DND-41 (cell line): ENCODE measurements at regions not wholly inside any gene's neighbourhood (a gene's known extent, or its start where the extent isn't known, plus 50 kb on each side); places are given as distances from the start of the nearest gene placed in this dataset.

Experiments used
- ATAC-seq: fragments of 200-7000 bp; cut with Tn5 transposase; 3 replicates; pipeline ENCODE4 v1.9.1; 2021; ENCODE audit warnings: low read depth; ENCODE audit not compliant: insufficient read depth
- DNase-seq: peaks from one replicate; pipeline ENCODE4 v3.0.0-alpha.2; 2020
- H2AFZ ChIP-seq: 2 replicates; pipeline ENCODE4 v1.6.0; 2012; ENCODE audit warnings: low read depth, low read length
- H3K27ac ChIP-seq: 2 replicates; pipeline ENCODE4 v1.5.1; 2012; ENCODE audit warnings: low read length, inconsistent platforms
- H3K27me3 ChIP-seq: fragments of 200-600 bp; sonication (generic); 2 replicates; pipeline ENCODE4 v1.6.0; 2012; ENCODE audit warnings: low read length, mild to moderate bottlenecking, inconsistent platforms; ENCODE audit not compliant: insufficient read depth, poor library complexity
- H3K36me3 ChIP-seq: 2 replicates; pipeline ENCODE4 v1.5.1; 2012; ENCODE audit warnings: low read length, inconsistent platforms; ENCODE audit not compliant: insufficient read depth
- H3K4me1 ChIP-seq: 2 replicates; pipeline ENCODE4 v1.5.1; 2012; ENCODE audit warnings: mild to moderate bottlenecking, low read length; ENCODE audit not compliant: insufficient read depth
- H3K4me2 ChIP-seq: 2 replicates; pipeline ENCODE4 v1.6.0; 2012; ENCODE audit warnings: mild to moderate bottlenecking, moderate library complexity, low read length, inconsistent platforms; ENCODE audit not compliant: insufficient read depth
- H3K4me3 ChIP-seq, 2 experiments: fragments of 200-600 bp in 1 of 2; shearing (Covaris generic) in 1 of 2; 2 replicates each; pipeline ENCODE4 v1.5.1; 2012 to 2016; ENCODE audit warnings: inconsistent platforms in 2 of 2, low read length in 2 of 2, mild to moderate bottlenecking in 2 of 2, low read depth in 1 of 2, moderate library complexity in 1 of 2
- H3K79me2 ChIP-seq: 2 replicates; pipeline ENCODE4 v1.6.0; 2012; ENCODE audit warnings: low read length, inconsistent platforms; ENCODE audit not compliant: insufficient read depth
- H3K9ac ChIP-seq: 2 replicates; pipeline ENCODE4 v1.6.0; 2012; ENCODE audit warnings: low read depth, mild to moderate bottlenecking, inconsistent platforms, low read length, moderate library complexity
- H3K9me3 ChIP-seq: 2 replicates; pipeline ENCODE4 v1.5.1; 2012; ENCODE audit warnings: low read length, moderate library complexity, mild to moderate bottlenecking, inconsistent platforms; ENCODE audit not compliant: insufficient read depth, severe bottlenecking
- H4K20me1 ChIP-seq: 2 replicates; pipeline ENCODE4 v1.6.0; 2012; ENCODE audit warnings: low read length; ENCODE audit not compliant: insufficient read depth
- EZH2 ChIP-seq: IDR thresholded peaks from 3 replicates; pipeline ENCODE4 v1.6.1; 2012; ENCODE audit warnings: borderline replicate concordance, low read depth, mild to moderate bottlenecking, moderate library complexity, low read length, inconsistent platforms; ENCODE audit not compliant: severe bottlenecking
- TF ChIP-seq, protein P1 (sequence below): IDR thresholded peaks from 2 replicates; pipeline ENCODE4 v1.5.1; 2012; ENCODE audit warnings: borderline replicate concordance, low read length, moderate library complexity, mild to moderate bottlenecking; ENCODE audit not compliant: poor library complexity, severe bottlenecking; ENCODE audit errors: extremely low read depth

- ATAC-seq (no peak), DNase-seq (no peak)
- Histone ChIP-seq H4K20me1 (no peaks in the 10 kb centered on the region), H3K27me3 (no peaks in the 10 kb centered on the region), H3K4me3 (no peak overlapping the region), H3K4me2 (no peak overlapping the region), H3K9ac (no peak overlapping the region), H3K36me3 (no peaks in the 10 kb centered on the region), H2AFZ (no peak overlapping the region), H3K4me1 (no peaks in the 10 kb centered on the region), H3K79me2 (no peaks in the 10 kb centered on the region), H3K9me3 (no peaks in the 10 kb centered on the region), H3K27ac (no peak overlapping the region)
- TF ChIP-seq, protein P1, sequence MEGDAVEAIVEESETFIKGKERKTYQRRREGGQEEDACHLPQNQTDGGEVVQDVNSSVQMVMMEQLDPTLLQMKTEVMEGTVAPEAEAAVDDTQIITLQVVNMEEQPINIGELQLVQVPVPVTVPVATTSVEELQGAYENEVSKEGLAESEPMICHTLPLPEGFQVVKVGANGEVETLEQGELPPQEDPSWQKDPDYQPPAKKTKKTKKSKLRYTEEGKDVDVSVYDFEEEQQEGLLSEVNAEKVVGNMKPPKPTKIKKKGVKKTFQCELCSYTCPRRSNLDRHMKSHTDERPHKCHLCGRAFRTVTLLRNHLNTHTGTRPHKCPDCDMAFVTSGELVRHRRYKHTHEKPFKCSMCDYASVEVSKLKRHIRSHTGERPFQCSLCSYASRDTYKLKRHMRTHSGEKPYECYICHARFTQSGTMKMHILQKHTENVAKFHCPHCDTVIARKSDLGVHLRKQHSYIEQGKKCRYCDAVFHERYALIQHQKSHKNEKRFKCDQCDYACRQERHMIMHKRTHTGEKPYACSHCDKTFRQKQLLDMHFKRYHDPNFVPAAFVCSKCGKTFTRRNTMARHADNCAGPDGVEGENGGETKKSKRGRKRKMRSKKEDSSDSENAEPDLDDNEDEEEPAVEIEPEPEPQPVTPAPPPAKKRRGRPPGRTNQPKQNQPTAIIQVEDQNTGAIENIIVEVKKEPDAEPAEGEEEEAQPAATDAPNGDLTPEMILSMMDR = no peak
- no peak for TF ChIP-seq EZH2
Measured at GRCh38 chr10:83225781-83226180, 913.5 kb upstream of the GHITM start.

GRCh38 chr10:83229991-83230390 is 909.3 kb upstream of the GHITM start:
- H3K4me3 ChIP-seq = no peak overlapping the region
- no peak overlapping the region for H3K4me2 ChIP-seq

DNA sequence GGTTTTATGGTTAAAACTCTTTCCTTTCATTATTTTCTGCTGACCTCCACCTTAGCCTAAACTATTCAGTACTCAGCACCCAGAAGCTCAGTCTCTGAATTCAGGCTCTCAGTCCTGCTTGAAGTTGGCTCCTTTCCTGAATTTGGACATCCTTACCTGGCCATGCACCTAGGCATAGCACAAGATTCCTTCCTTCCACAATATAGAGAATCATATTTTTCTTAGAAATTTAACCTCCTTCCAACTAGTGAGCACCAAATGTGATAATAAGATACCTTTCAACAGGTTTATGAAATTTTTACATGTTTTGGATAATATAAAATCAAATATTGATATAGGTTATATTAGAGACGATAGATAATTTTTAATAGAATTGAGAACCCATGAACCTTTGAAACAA is 905.6 kb upstream of the GHITM start:
- H3K4me3 ChIP-seq = no peak overlapping the region
- no peaks in the 10 kb centered on the region for H3K27me3 ChIP-seq
- ATAC-seq (no peak), DNase-seq (no peak)
- no peak overlapping the region for H2AFZ ChIP-seq
- H3K9ac ChIP-seq = no peak overlapping the region
- H3K36me3 ChIP-seq = no peaks in the 10 kb centered on the region
- H3K4me1 ChIP-seq = no peaks in the 10 kb centered on the region
- H4K20me1 ChIP-seq = no peaks in the 10 kb centered on the region
- H3K27ac ChIP-seq = no peak overlapping the region
- TF ChIP-seq, protein P1 = no peak
- TF ChIP-seq EZH2 = no peak
- no peaks in the 10 kb centered on the region for H3K79me2 ChIP-seq
- no peaks in the 10 kb centered on the region for H3K9me3 ChIP-seq
- H3K4me2 ChIP-seq = no peak overlapping the region

More at GRCh38 chr10:83229991-83230390, 909.3 kb upstream of the GHITM start:
- no peak for ATAC-seq
- H3K9ac ChIP-seq = no peak overlapping the region
- H3K36me3 ChIP-seq = no peaks in the 10 kb centered on the region
- TF ChIP-seq, protein P1 = no peak
- no peak for TF ChIP-seq EZH2
- H3K9me3 ChIP-seq = no peaks in the 10 kb centered on the region
- no peak overlapping the region for H3K27ac ChIP-seq
- no peak overlapping the region for H2AFZ ChIP-seq
- H3K79me2 ChIP-seq = no peaks in the 10 kb centered on the region
- no peaks in the 10 kb centered on the region for H3K4me1 ChIP-seq
- H3K27me3 ChIP-seq = no peaks in the 10 kb centered on the region
- no peak for DNase-seq
- no peaks in the 10 kb centered on the region for H4K20me1 ChIP-seq

DNA sequence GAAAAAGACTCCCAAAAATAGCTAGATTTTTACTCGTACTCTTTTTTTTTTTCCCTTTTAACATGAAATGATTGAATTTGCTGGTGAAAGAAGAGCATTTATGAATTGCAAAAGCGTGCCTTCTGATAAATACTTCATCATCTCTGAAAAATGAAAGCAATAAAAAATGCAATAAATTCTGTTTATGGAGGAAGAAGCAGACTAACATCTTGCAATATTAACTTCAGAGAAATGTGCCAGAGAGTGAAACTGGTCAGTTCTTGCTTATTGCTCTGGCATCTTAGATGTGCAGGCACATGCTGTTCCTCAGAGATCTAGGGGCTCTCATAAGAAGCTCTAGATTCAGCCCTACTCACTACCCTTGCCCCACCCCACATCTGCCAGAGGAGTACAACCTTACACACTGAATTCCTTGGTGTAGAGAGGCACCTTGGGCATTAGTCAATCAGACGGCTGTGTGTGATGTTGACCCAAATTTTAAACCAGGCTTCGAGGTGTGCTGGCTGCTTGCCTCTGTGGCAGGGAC is 891.1 kb upstream of the GHITM start:
- ATAC-seq = no peak
- Histone ChIP-seq H3K36me3 (no peaks in the 10 kb centered on the region), H3K9ac (no peak overlapping the region), H3K4me2 (no peak overlapping the region), H3K9me3 (no peaks in the 10 kb centered on the region), H2AFZ (no peak overlapping the region), H3K4me1 (no peaks in the 10 kb centered on the region), H4K20me1 (no peaks in the 10 kb centered on the region), H3K79me2 (no peaks in the 10 kb centered on the region), H3K27ac (no peak overlapping the region), H3K27me3 (no peaks in the 10 kb centered on the region), H3K4me3 (no peak overlapping the region)
- no peak for TF ChIP-seq EZH2
- TF ChIP-seq, protein P1 = no peak
- no peak for DNase-seq
